ENCODE measurements at regions not wholly inside any gene's neighbourhood (a gene's known extent, or its start where the extent isn't known, plus 50 kb on each side); places are given as distances from the start of the nearest gene placed in this dataset.

GRCh38 chr18:73414598-73414997, 546.8 kb upstream of the NETO1 start:
- Histone ChIP-seq H3K4me2 (replicated peaks; ENCODE audit: extremely low read depth, low read length, poor library complexity, severe bottlenecking) (no peak overlapping the region), H3K4me1 (ENCODE audit: control insufficient read depth in 1 of 2, insufficient read depth in 2 of 2, low read length in 2 of 2) (no peaks in the 10 kb centered on the region), H3K9me3 (replicated peaks in 1 of 2; ENCODE audit: control insufficient read depth in 1 of 2, insufficient read depth in 1 of 2, low read length in 2 of 2) (peaks cover 4 to 9% of the 10 kb centered on the region in 2 donors), H3K9ac (ENCODE audit: insufficient read depth, low read length, poor library complexity, severe bottlenecking) (no peak overlapping the region), H3K27ac (ENCODE audit: low read depth in 1 of 2, low read length in 2 of 2) (no peak overlapping the region), H4K20me1 (ENCODE audit: insufficient read depth, low read length) (no peaks in the 10 kb centered on the region), H2AFZ (ENCODE audit: insufficient read depth, low read depth, low read length, poor library complexity, severe bottlenecking) (no peak overlapping the region), H3K79me2 (ENCODE audit: insufficient read depth, low read length) (no peaks in the 10 kb centered on the region), H3K27me3 (ENCODE audit: control insufficient read depth in 2 of 2, insufficient read depth in 2 of 2, low read length in 2 of 2) (no peaks in the 10 kb centered on the region), H3K4me3 (replicated peaks in 1 of 3; ENCODE audit: low read depth in 2 of 3, low read length in 3 of 3) (no peak overlapping the region), H3K36me3 (replicated peaks in 1 of 2; ENCODE audit: control insufficient read depth in 1 of 2, insufficient read depth in 2 of 2, low read length in 2 of 2) (no peaks in the 10 kb centered on the region)
- Mint-ChIP-seq H3K36me3 (no peaks in the 10 kb centered on the region), H3K27ac (no peak overlapping the region), H3K27me3 (ENCODE audit: low read depth in 3 of 3) (no peaks in the 10 kb centered on the region), H3K9me3 (peaks cover 2 to 14% (median 5%) of the 10 kb centered on the region in 7 donors), H3K4me1 (no peaks in the 10 kb centered on the region), H3K4me3 (no peak overlapping the region)
- no peak for DNase-seq
- no CpG with 5 or more reads among the region's 4 CpGs for WGBS (ENCODE audit: insufficient coverage)
- intact Hi-C loops (cut with micrococcal nuclease): no loop called here
- no peak for TF ChIP-seq CTCF (IDR thresholded peaks at IDR 0.05)

GRCh38 chr18:73414069-73414468, 546.3 kb upstream of the NETO1 start:
- Histone ChIP-seq H3K4me3 (replicated peaks in 1 of 3; ENCODE audit: low read depth in 2 of 3, low read length in 3 of 3) (no peak overlapping the region), H3K36me3 (replicated peaks in 1 of 2; ENCODE audit: control insufficient read depth in 1 of 2, insufficient read depth in 2 of 2, low read length in 2 of 2) (no peaks in the 10 kb centered on the region), H2AFZ (ENCODE audit: insufficient read depth, low read depth, low read length, poor library complexity, severe bottlenecking) (no peak overlapping the region), H3K27ac (ENCODE audit: low read depth in 1 of 2, low read length in 2 of 2) (no peak overlapping the region), H3K4me1 (ENCODE audit: control insufficient read depth in 1 of 2, insufficient read depth in 2 of 2, low read length in 2 of 2) (no peaks in the 10 kb centered on the region), H3K9ac (ENCODE audit: insufficient read depth, low read length, poor library complexity, severe bottlenecking) (no peak overlapping the region), H3K27me3 (ENCODE audit: control insufficient read depth in 2 of 2, insufficient read depth in 2 of 2, low read length in 2 of 2) (no peaks in the 10 kb centered on the region), H3K79me2 (ENCODE audit: insufficient read depth, low read length) (no peaks in the 10 kb centered on the region), H3K4me2 (replicated peaks; ENCODE audit: extremely low read depth, low read length, poor library complexity, severe bottlenecking) (no peak overlapping the region), H3K9me3 (replicated peaks in 1 of 2; ENCODE audit: control insufficient read depth in 1 of 2, insufficient read depth in 1 of 2, low read length in 2 of 2) (peaks cover 4 to 9% of the 10 kb centered on the region in 2 donors), H4K20me1 (ENCODE audit: insufficient read depth, low read length) (no peaks in the 10 kb centered on the region)
- Mint-ChIP-seq H3K36me3 (no peaks in the 10 kb centered on the region), H3K4me1 (no peaks in the 10 kb centered on the region), H3K27me3 (ENCODE audit: low read depth in 3 of 3) (no peaks in the 10 kb centered on the region), H3K4me3 (no peak overlapping the region), H3K27ac (no peak overlapping the region), H3K9me3 (peaks cover 2 to 14% (median 5%) of the 10 kb centered on the region in 7 donors)
- no CpG with 5 or more reads among the region's 1 CpG for WGBS (ENCODE audit: insufficient coverage)
- TF ChIP-seq CTCF (IDR thresholded peaks at IDR 0.05): no peak
- intact Hi-C loops (cut with micrococcal nuclease): no loop called here
- DNase-seq: no peak

Data from CD14-positive monocyte (primary cell).